SKM-1 treated with dmso at 0.1 percent for 144 hours (cell line): ENCODE measurements at regions not wholly inside any gene's neighbourhood (a gene's known extent, or its start where the extent isn't known, plus 50 kb on each side); places are given as distances from the start of the nearest gene placed in this dataset.

Source experiments
- DNase-seq: peaks from one replicate; lab custom pipeline; 2025; ENCODE audit not compliant: unreplicated experiment; lab: John Stamatoyannopoulos, UW

DNA sequence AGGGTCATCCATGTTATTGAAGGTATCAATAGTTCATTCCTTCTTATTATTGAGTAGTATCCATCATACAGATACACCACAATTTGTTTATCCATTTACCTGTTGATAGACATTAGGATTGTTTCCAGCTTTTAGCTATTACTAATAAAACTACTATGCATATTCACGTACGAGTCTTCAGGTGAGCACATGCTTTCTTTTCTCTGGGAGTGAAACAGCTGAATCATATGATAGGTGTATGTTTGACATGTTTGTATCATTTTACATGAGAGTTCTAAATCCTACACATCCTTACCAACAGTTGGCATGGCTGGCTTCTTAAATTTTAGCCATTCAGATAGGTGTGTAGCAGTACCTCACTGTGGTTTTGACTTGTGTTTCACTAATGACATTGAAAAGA, 556.6 kb upstream of the DIPK2B start:
- DNase-seq = no peak

DNA sequence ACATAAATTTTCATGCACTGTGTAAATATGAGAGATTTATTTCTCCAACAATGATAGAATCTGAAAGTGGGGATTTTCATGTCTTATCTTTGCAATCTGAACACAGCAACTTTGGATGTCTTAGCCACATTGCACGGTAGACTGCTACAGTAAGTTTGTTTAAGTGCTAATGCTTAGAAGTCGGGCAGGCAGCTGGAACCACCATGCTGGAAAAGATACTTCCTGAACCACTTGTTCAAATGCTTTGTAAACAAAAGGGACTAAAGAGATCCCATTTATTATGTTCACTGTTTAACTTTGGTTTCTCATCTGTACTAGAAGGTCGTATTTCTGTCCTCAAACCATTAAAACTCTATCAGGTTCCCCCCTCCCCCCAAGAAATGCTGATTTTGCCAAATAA, 555.9 kb upstream of the DIPK2B start:
- DNase-seq = no peak

DNA sequence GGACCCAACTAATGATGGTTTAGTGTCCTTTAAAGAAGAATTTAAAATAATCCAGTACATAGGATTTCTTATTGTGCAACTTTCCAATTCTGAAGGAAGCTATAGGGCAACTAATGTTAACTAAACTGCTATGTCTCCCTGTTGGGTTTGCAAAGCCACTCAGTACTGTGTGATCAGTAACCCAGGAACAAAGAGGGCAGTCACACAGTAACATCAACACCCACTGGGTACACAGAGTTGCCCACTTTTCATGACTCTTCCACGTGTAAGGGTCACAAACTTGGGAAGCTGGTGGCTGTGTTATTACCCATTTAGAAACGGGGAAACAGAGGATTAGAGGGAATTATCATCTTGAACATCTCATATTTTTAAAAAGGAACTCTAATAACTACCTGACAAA, 555.0 kb upstream of the DIPK2B start:
- no peak for DNase-seq

DNA sequence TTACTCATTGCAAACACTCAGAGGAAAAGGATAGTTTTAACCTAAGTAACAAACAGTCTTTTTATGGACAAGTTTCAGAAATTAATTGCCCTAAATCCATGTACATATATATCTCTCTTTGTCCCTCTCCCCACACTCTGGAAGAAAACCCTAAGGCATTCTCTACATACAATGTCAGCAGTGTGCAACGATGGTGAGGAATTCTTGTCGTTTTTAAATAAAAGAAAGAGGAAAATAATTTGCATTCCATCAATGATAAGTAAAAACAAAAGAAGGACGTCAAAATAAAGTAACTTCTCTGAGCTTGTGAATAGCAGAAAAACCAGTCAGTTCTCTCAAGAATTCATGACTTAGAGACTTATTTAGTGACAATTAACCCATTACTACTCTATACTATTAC, 550.5 kb upstream of the DIPK2B start:
- DNase-seq = no peak

DNA sequence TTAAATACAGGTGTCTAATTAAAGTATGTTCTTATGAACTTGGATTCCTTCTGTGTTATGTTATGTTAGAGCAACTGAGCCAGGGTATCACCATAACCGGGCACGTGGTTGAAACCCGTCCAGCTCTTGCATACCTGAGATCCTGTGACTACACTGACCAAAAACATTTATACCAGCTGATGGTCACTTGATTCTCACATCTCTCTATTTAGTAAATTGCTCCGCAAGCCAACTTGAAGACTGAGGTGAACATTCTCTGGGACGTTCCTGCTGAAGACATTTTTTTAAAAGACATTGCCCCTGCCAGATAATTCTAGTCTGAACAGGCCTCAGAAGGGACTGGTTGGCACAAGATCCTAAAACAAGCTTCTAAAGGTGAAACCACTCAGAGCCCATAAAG, 550.0 kb upstream of the DIPK2B start:
- DNase-seq = no peak

DNA sequence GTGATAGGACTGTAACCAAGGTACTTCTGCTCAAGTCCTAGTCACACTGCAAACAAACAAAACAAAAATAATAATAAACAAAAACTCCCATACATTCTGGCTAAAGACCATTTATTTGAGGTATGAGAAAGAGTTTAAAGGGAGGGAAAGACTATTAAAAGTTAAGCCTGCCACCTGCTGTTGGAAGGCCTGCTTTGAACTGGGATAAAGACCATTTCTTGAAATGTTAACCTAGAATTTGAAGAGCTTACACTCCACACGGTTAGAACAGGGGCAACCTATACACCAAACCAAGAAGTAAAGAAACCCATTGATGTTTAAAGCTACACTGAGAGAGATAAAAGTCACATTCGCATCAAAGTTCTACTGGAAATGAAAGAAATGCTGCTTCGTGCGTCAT, 548.7 kb upstream of the DIPK2B start:
- DNase-seq = no peak

DNA sequence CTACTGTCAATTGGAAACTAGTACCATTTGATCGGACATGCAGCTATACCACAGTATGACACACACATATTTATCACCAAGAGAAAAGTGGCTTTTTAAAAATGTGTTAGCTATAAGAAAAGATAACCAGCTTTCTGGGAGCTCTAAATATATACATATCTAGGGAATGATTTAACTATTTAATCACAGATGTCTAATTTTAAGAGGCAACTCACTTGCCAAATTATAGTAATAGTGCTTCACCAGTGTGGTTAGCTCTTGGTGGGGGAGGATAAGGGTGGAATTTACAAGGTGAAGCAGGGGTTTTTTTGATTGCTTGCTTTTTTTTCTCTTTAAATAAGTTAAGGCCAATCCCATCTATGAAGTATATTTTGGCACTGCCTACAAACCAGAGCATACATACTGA, 547.7 kb upstream of the DIPK2B start:
- DNase-seq = no peak

DNA sequence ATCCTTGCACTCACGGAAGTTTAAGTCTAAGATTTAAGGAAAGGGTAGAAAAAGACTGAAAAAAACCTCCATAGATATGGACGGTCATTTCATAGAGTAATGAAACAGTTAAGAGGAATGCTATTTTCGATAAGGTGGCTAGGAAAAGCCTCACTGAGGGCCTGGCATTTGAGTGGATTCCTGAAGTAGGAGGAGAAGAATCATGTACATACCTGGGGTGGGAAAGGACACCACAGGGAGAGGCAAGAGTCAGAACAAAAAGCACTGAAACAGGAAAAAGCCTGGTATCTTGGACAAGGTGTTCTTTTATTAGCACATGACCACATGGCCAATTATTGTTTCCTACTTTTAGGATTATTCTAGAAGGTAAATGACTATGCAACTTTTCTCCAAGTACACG, 547.2 kb upstream of the DIPK2B start:
- DNase-seq = no peak

DNA sequence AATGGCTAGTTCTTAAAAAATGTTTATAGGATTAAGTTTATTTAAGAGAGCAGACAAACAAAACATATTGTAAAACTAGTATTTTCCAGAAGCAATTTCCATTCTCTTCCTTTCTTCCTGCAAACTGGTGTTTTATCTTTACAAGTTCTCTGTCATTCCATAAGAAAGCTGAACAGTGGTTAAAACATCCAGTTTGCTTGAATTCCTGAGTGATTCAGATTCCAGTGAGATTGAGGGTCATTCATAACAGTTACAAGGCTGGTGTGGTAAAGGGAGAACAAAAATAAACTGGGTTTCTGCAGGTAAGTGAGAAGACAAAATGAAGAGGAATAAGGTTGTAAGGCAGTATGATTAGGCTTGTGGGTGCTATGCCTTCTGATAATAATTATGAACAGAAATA, 544.8 kb upstream of the DIPK2B start:
- DNase-seq = no peak

DNA sequence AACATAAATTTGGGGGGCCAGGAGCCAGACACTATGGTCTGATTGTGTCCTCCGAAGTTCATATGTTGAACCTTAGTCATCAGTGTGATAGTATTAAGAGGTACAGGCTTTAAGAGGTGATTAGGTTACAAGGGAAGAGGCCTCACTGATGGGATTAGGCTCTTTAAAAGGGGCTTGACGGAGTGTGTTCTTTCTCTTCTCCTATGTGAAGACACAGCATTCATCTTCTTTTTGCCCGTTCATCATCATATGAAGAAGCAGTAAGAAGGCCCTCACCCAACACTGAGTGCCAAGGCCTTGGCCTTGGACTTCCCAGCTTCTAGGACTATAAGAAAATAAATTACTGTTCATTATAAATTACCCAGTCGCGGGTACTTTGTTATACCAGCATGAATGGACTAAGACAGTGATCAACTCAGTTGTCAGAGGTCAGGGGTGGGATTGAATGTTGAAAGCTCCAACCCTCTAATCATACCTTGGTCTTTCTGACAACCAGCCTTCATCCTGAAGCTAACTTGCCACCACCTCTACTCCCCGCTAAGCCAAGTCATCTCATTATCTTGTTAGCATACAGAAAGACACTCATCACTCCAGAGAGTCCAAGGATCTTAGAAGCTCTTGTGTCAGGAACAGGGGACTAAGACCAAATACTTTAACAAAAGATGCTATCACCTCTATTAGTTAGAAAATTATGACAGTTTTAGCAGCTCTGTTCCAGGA, 543.4 kb upstream of the DIPK2B start:
- DNase-seq = no peak

DNA sequence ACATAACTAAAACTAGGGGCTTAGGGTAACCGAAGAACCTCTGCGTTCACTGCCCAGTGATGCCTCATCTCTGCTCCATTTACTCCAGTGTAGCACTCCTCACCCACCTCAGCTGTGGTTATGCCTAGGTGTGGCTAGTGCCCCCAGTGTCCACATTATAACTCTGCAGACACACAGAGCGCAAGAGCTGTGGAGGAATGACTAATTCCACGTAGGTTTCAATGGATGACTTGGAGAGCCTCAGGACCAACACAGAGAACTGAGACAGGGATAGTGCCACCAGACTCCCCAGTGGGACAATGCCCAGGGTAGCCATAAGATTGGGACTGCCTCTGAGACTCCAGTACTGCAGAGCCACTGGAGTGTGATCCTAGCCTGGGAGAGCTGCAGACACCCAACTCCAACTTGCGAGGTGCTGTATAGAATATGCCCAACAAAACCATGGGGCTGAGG, 542.4 kb upstream of the DIPK2B start:
- no peak for DNase-seq

DNA sequence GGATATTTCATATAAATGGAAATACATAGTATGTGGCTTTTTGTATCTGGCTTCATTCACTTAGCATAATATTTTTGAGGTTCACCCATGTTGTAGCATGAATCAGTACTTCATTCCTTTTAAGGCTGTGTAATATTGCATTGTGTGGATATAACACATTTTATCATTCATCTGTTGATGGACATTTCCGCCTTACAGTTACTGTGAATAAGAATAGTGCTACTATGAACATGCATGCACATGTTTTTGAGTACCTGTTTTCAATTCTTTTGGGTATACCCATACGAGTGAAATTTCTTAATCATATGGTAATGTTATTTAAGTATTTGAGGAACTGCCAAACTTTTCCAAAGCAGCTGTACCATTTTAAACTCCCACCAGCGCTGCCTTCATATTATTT, 539.6 kb upstream of the DIPK2B start:
- no peak for DNase-seq

DNA sequence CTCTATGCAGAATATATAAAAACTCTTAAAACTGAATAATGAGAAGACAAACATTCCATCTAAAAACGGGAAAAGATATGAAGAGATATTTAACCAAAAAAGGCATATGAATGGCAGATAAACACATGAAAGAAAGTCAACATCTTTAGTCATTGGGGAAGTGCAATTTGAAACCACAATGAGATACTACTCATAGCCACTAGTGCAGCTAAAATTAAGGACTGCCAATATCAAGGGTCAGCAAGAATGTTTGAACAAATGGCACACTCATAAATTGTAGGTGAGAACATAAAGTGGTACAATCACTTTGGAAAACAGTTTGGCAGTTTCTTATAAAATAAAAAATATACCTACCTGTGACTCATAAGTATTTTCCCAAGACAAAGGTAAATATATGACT, 534.9 kb upstream of the DIPK2B start:
- no peak for DNase-seq

DNA sequence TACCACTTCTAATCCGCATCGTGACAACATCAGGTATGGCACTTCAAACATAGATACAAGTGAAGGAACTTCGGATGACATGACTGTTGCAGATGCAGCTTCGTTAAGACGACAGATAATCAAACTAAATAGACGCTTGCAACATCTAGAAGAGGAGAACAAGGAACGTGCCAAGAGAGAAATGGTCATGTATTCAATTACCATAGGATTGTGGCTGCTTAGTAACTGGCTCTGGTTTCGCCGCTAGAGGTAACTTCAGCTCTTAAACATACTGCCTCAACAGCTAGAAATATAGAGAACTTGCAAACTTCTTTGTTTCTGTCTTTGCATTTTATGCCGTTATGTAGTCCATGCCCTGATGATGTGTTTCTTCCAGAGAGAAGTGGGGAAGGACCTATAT, 530.8 kb upstream of the DIPK2B start:
- DNase-seq = no peak

DNA sequence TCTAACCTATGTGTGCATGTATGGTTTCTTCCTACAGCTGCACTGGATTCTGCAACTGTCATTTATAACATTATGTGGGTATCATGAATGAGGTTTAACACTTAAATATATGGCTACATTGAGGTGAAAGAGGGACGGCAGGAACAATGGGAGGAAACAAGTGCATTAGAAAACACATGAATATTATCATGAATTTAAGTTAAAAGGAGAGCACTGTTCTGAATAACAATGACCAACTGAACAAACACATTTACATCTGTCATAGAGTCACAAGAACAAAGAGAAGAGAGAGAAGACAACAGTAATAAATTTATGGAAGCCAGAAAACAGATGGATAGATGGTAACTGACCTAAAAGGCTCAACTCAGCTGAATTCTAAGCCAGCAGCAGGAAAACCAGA, 527.1 kb upstream of the DIPK2B start:
- DNase-seq = no peak

DNA sequence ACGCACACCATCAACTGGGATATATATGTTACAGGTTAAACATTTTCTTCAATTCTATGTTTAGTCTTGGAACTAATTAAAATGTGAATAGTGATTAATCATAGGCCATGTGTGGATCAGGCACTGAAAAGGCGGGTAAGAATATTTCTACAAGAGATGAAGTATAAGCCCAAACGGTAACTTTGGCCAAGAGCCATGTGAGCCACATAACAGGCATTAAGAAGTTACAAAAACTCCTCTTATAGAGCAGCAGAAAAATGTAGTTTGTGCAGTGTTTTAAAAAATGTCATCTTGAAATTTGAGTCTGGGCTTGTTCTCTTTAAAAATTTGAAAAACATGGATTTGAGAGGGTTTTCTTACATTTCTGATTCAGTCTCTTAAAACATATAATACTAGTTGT, 521.8 kb upstream of the DIPK2B start:
- no peak for DNase-seq

DNA sequence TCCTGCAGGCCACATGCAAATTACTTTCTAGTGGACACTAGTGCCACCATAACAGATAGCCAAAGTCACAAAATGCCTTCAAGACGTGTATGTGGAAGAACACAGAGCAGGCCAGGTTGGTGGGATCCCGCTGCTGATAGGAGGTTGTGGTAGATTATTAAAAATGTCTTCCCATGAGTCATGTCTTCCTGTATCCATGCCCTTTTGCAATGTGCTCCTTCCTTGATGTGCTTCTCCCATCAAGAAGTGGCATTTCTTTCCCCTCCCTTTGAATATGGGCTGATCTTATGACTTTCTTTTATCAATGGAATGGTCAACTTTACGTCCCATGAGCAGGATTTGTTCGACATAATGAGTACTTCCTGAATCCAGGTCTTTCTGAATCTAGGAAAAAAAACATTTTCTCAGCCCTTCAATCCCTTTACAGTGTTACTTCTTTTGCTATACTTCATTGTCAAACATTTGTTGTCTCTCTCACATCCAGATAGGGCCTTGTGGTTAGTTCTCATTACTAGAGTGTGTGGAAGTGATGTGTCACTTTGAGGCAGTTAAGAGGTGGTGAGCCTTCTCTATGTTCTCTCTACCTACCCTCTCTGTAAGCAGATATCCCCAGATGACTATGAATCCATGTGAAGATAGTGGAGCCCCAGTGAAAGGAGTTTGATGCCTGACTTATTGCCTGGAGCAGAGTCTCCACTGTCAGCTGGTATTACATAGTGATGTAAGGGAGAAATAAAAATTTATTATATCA, 519.2 kb upstream of the DIPK2B start:
- DNase-seq = no peak

DNA sequence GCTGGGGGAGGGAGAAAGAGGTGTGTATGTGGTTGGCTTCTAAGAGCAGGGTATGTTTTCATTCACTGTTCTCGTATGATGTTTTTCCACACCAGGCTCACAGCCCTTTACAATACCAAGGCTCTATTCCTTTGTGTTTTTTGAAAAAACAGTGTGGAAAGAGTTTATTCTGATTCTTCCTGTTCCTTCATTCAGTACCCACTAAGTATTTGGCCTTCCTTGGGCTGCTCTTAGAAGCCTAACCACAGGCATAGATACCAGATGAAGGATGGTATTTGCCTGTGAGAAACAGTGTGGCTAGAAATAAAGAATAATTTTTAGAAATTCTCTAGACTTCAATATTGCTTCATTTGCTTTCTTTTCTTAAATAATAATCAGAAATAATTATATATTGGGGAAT, 518.0 kb upstream of the DIPK2B start:
- DNase-seq = no peak

DNA sequence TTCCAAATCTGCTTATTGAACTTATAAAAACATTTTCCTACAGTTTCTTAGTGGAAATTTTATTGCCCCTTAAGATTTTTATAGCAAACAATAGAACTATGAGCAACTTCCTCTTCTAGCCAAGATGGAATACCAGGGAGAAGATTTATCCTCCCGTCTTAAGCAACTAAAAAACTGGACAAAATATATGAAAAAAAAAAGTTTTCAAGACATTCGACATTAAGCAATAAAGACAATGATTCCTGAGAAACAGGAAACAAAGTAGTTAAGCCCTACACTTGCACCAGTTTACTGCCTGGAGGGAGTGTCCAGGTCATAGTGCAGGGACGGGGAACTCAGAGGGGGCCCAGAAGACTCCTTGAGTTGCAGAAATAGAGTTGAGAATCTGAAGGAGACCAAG, 516.1 kb upstream of the DIPK2B start:
- no peak for DNase-seq

DNA sequence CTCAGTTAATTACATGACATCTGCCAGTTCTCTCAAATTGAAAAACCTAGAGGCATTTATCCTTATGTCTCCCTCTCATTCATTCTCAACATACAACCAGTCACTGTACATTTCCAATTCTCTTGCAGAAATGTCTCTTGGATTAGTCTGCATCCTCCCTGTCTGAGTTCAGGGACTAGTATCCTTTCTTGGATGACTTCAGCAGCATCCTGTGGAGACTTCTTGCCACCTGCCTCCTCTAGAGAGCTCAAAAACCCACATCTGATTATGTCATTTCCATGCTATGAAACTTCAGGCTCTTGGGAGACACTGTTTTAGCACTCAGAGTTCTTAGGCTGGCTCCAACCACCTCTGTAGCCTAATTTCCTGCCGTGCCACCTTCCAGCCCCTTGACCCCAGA, 515.1 kb upstream of the DIPK2B start:
- no peak for DNase-seq

DNA sequence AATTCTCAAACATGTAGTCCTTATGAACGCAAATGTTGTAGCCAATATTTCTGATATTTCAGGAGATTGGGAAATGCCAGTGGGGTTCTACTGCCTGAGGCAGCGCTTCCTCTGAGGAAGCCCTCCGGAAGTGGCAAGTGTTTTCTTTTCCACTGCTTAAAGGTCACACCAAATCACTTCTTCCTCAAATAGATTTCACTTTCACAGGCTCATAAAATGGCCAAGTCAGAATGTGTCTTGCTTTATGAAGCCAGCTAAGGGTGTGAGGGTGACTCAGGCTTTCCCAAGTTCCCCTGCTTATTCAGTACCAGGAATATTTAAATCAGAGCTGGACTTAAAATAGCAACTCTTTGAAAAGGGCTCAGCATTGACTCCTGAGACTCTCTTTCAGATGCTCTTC, 514.2 kb upstream of the DIPK2B start:
- no peak for DNase-seq

DNA sequence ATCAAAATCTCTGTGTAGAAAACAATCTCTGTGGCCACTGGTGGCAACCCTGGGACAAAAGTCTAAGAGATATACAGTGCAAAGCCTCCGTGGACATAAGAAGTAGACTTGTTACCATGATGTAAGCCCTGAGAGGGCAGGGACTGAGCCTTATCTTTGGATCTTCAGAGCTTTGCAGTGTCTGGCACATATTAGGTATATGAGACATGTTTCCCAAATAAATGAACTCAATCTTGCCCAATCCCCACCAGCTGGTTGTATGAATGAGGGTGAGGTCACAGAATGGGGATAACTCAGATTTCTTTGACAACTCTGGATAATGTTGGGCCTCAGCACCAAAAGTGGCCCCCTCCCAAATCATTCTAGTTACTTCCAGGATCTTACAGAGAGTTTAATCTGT, 511.4 kb upstream of the DIPK2B start:
- no peak for DNase-seq

DNA sequence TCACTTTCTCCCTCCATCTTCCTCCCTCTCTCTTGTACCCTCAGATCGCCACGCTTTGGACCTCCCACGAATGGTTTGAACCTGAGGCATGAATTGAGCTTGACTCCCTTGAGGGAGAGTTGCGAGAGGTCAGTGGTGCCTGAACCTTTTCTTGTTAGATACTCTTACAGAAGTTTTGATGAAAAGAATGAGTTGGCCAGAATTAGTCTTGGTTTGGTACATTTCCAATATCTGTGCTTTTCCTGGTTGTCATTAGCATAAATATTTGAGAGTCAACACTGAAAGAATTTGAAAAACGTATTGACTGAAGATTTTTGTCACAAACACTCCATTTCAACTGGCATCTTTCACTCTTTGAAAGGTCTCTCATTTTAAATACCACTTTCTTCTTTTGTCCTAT, 510.6 kb upstream of the DIPK2B start:
- no peak for DNase-seq
